WTC11 (cell line): ENCODE measurements at regions not wholly inside any gene's neighbourhood (a gene's known extent, or its start where the extent isn't known, plus 50 kb on each side); places are given as distances from the start of the nearest gene placed in this dataset.

ENCODE experiments used
- ATAC-seq: fragments of 200-7000 bp; cut with Tn5 transposase; 2 replicates; pipeline ENCODE4 v1.10.0; 2021; ENCODE audit warnings: mild to moderate bottlenecking, moderate library complexity
- CTCF ChIA-PET: fragments of 300-600 bp; sonication (Branson Sonifier 250); formaldehyde crosslinking; loops from one replicate; lab custom pipeline; 2021; ENCODE audit warnings: antibody characterized with exemption; lab: Charles Lee
- POLR2A ChIA-PET: fragments of 350-600 bp; sonication (Branson Sonifier 250); formaldehyde crosslinking; loops from one replicate; lab custom pipeline; 2021; ENCODE audit warnings: antibody characterized with exemption; lab: Charles Lee
- DNase-seq: peaks from one replicate; pipeline ENCODE4 v3.0.0; 2021; ENCODE audit warnings: low spot score
- H3K27ac Mint-ChIP-seq: 2 replicates; pipeline ENCODE4 v1.8.0; 2021; ENCODE audit warnings: mixed read lengths
- H3K27me3 Mint-ChIP-seq: 2 replicates; pipeline ENCODE4 v1.8.0; 2021; ENCODE audit warnings: low read depth, mild to moderate bottlenecking, moderate library complexity, mixed read lengths
- H3K36me3 Mint-ChIP-seq: 2 replicates; pipeline ENCODE4 v1.8.0; 2021; ENCODE audit warnings: mixed read lengths
- H3K4me1 Mint-ChIP-seq: 2 replicates; pipeline ENCODE4 v1.8.0; 2022; ENCODE audit warnings: mixed read lengths
- H3K4me3 Mint-ChIP-seq: 2 replicates; pipeline ENCODE4 v1.8.0; 2021; ENCODE audit warnings: mild to moderate bottlenecking, moderate library complexity, mixed read lengths
- H3K9me3 Mint-ChIP-seq: 2 replicates; pipeline ENCODE4 v1.8.0; 2021; ENCODE audit warnings: mixed read lengths
- CBFB ChIP-seq: sonication (generic); formaldehyde crosslinking; IDR thresholded peaks from 2 replicates; pipeline ENCODE4 v1.8.1; 2022; ENCODE audit warnings: mild to moderate bottlenecking, low read depth, missing genetic modification reagents
- CREM ChIP-seq: sonication (generic); formaldehyde crosslinking; IDR thresholded peaks from 2 replicates; pipeline ENCODE4 v1.8.1; 2022; ENCODE audit warnings: mild to moderate bottlenecking, missing genetic modification reagents, moderate library complexity
- GABPB1 ChIP-seq: sonication (generic); formaldehyde crosslinking; IDR thresholded peaks from 2 replicates; pipeline ENCODE4 v1.8.1; 2023; ENCODE audit warnings: mild to moderate bottlenecking, missing genetic modification reagents
- KAT7 ChIP-seq: sonication (generic); formaldehyde crosslinking; IDR thresholded peaks from 2 replicates; pipeline ENCODE4 v1.8.1; 2023; ENCODE audit warnings: missing genetic modification reagents, mild to moderate bottlenecking, borderline replicate concordance
- OVOL2 ChIP-seq: fragments of 250-450 bp; sonication (Bioruptor Pico); IDR thresholded peaks from 2 replicates; pipeline ENCODE4 v1.9.0; 2021; ENCODE audit warnings: mild to moderate bottlenecking, borderline replicate concordance
- SOX15 ChIP-seq: fragments of 250-450 bp; sonication (Bioruptor Pico); IDR thresholded peaks from 2 replicates; pipeline ENCODE4 v1.9.0; 2021; ENCODE audit warnings: mild to moderate bottlenecking
- TEAD1 ChIP-seq: sonication (generic); formaldehyde crosslinking; IDR thresholded peaks from 2 replicates; pipeline ENCODE4 v1.8.0; 2022; ENCODE audit warnings: mild to moderate bottlenecking, missing genetic modification reagents
- ZBTB21 ChIP-seq: sonication (generic); formaldehyde crosslinking; IDR thresholded peaks from 2 replicates; pipeline ENCODE4 v1.8.1; 2023; ENCODE audit warnings: mild to moderate bottlenecking, missing genetic modification reagents, borderline replicate concordance
- ZNF138 ChIP-seq: sonication (generic); formaldehyde crosslinking; conservative IDR thresholded peaks from 2 replicates; pipeline ENCODE4 v1.8.1; 2022; ENCODE audit warnings: mild to moderate bottlenecking, moderate library complexity, missing genetic modification reagents
- ZNF232 ChIP-seq: sonication (generic); formaldehyde crosslinking; IDR thresholded peaks from 2 replicates; pipeline ENCODE4 v1.8.0; 2022; ENCODE audit warnings: mild to moderate bottlenecking, missing genetic modification reagents
- ZNF423 ChIP-seq: fragments of 250-450 bp; sonication (Bioruptor Pico); IDR thresholded peaks from 2 replicates; pipeline ENCODE4 v2.1.2; 2022; ENCODE audit warnings: mild to moderate bottlenecking, moderate library complexity
- TF ChIP-seq, protein P1 (sequence below): sonication (generic); formaldehyde crosslinking; IDR thresholded peaks from 2 replicates; pipeline ENCODE4 v1.8.1; 2022; ENCODE audit warnings: low read depth, missing genetic modification reagents, borderline replicate concordance
- TF ChIP-seq, protein P2 (sequence below): sonication (generic); formaldehyde crosslinking; IDR thresholded peaks from 2 replicates; pipeline ENCODE4 v1.8.1; 2023; ENCODE audit warnings: mild to moderate bottlenecking, missing genetic modification reagents, borderline replicate concordance
- TF ChIP-seq, protein P3 (sequence below): sonication (generic); formaldehyde crosslinking; conservative IDR thresholded peaks from 2 replicates; pipeline ENCODE4 v1.8.1; 2022; ENCODE audit warnings: mild to moderate bottlenecking, missing genetic modification reagents
- TF ChIP-seq, protein P4 (sequence below): sonication (generic); formaldehyde crosslinking; IDR thresholded peaks from 2 replicates; pipeline ENCODE4 v1.8.0; 2022; ENCODE audit warnings: mild to moderate bottlenecking, missing genetic modification reagents
- TF ChIP-seq, protein P5 (sequence below): sonication (generic); formaldehyde crosslinking; conservative IDR thresholded peaks from 2 replicates; pipeline ENCODE4 v1.8.1; 2023; ENCODE audit warnings: mild to moderate bottlenecking, low read depth, missing genetic modification reagents, moderate library complexity
- TF ChIP-seq, protein P6 (sequence below): sonication (generic); formaldehyde crosslinking; IDR thresholded peaks from 2 replicates; pipeline ENCODE4 v1.8.1; 2022; ENCODE audit warnings: mild to moderate bottlenecking, moderate library complexity, missing genetic modification reagents

DNA sequence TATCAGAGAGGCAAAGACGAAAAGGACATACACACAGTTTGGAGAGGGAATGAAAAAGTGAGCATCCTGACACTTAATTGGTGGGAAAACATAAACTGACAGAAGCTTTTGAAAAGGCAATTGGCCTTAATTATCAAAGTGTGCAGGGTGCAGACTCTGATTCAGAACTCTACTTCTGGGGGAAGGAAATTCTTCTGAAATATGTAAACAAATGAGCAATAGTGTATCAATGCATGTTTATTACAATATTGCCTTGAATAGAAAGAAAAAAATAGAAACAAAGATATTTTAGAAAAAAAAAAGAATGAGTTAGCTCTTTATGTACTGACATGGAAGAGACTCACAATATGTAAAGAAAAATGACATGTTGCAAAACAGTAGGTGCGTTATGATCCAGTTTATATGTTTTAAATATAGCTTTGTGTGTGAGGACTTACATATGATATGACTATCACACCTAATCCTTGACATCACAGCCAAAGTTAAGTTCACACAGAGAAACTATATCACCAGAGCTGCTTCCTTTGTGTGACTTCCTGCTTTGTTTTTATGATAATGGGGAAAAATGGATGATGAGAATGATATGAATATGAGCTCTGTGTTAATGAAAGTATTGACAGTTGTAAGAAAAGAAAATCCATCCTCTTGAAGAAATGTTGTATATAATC lies 182.4 kb downstream of the KCTD12 start:
- H3K4me1 Mint-ChIP-seq: no peaks in the 10 kb centered on the region
- ChIA-PET POLR2A (interaction anchor here (0.6 kb wide), 1 partner anchor 181 kb away, joined by 3 read pairs; no protein-coding TSS in a partner anchor), CTCF (interaction anchor here (0.7 kb wide), 1 partner anchor 276 kb away, joined by 11 read pairs; no protein-coding TSS in a partner anchor)
- no peaks in the 10 kb centered on the region for H3K27me3 Mint-ChIP-seq
- ATAC-seq (no peak), DNase-seq (no peak)
- H3K36me3 Mint-ChIP-seq: no peaks in the 10 kb centered on the region
- H3K4me3 Mint-ChIP-seq: no peak overlapping the region
- H3K27ac Mint-ChIP-seq: no peak overlapping the region
- TF ChIP-seq OVOL2 (CRISPR knock-in tag): no peak
- TF ChIP-seq, protein P1, sequence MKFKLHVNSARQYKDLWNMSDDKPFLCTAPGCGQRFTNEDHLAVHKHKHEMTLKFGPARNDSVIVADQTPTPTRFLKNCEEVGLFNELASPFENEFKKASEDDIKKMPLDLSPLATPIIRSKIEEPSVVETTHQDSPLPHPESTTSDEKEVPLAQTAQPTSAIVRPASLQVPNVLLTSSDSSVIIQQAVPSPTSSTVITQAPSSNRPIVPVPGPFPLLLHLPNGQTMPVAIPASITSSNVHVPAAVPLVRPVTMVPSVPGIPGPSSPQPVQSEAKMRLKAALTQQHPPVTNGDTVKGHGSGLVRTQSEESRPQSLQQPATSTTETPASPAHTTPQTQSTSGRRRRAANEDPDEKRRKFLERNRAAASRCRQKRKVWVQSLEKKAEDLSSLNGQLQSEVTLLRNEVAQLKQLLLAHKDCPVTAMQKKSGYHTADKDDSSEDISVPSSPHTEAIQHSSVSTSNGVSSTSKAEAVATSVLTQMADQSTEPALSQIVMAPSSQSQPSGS (CRISPR knock-in tag): no peak
- no peak for TF ChIP-seq ZNF423
- TF ChIP-seq, protein P2, sequence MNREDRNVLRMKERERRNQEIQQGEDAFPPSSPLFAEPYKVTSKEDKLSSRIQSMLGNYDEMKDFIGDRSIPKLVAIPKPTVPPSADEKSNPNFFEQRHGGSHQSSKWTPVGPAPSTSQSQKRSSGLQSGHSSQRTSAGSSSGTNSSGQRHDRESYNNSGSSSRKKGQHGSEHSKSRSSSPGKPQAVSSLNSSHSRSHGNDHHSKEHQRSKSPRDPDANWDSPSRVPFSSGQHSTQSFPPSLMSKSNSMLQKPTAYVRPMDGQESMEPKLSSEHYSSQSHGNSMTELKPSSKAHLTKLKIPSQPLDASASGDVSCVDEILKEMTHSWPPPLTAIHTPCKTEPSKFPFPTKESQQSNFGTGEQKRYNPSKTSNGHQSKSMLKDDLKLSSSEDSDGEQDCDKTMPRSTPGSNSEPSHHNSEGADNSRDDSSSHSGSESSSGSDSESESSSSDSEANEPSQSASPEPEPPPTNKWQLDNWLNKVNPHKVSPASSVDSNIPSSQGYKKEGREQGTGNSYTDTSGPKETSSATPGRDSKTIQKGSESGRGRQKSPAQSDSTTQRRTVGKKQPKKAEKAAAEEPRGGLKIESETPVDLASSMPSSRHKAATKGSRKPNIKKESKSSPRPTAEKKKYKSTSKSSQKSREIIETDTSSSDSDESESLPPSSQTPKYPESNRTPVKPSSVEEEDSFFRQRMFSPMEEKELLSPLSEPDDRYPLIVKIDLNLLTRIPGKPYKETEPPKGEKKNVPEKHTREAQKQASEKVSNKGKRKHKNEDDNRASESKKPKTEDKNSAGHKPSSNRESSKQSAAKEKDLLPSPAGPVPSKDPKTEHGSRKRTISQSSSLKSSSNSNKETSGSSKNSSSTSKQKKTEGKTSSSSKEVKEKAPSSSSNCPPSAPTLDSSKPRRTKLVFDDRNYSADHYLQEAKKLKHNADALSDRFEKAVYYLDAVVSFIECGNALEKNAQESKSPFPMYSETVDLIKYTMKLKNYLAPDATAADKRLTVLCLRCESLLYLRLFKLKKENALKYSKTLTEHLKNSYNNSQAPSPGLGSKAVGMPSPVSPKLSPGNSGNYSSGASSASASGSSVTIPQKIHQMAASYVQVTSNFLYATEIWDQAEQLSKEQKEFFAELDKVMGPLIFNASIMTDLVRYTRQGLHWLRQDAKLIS: no peak
- TF ChIP-seq CBFB (CRISPR knock-in tag): no peak
- TF ChIP-seq, protein P3, sequence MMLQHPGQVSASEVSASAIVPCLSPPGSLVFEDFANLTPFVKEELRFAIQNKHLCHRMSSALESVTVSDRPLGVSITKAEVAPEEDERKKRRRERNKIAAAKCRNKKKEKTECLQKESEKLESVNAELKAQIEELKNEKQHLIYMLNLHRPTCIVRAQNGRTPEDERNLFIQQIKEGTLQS (CRISPR knock-in tag): no peak
- H3K9me3 Mint-ChIP-seq: peaks cover 11% of the 10 kb centered on the region

DNA sequence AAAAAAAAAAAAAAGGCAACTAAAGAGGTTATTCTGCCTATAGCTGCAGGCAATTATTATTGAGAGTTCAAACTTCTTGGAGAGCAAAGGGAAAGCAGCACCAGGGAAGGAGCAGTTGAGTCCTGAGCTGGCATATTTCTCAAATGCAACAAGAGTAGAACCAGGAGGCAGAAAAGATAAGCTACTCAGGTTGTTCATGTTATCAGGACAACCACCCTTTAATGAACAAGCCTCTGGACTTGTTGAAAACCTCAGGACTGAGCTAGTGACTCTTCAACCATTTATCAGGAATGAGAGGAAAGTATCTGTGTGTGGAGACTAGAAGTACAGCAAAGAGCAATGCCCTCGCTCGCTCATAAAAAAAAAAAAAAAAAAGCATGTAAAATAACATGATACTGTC lies 183.0 kb downstream of the KCTD12 start:
- H3K27ac Mint-ChIP-seq: no peak overlapping the region
- ChIA-PET POLR2A (interaction anchor here (0.6 kb wide), 1 partner anchor 181 kb away, joined by 3 read pairs; no protein-coding TSS in a partner anchor), CTCF (interaction anchor here (0.7 kb wide), 1 partner anchor 277 kb away, joined by 11 read pairs; no protein-coding TSS in a partner anchor)
- no peaks in the 10 kb centered on the region for H3K27me3 Mint-ChIP-seq
- DNase-seq (no peak), ATAC-seq (no peak)
- no peaks in the 10 kb centered on the region for H3K36me3 Mint-ChIP-seq
- H3K4me3 Mint-ChIP-seq: no peak overlapping the region
- H3K4me1 Mint-ChIP-seq: no peaks in the 10 kb centered on the region
- peaks cover 11% of the 10 kb centered on the region for H3K9me3 Mint-ChIP-seq
- TF ChIP-seq SOX15 (CRISPR knock-in tag) (no peak), TEAD1 (CRISPR knock-in tag) (no peak), ZBTB21 (CRISPR knock-in tag) (no peak), GABPB1 (CRISPR knock-in tag) (no peak), ZNF423 (no peak), ZNF232 (no peak), CREM (CRISPR knock-in tag) (no peak), OVOL2 (CRISPR knock-in tag) (no peak), ZNF138 (CRISPR knock-in tag) (no peak), KAT7 (CRISPR knock-in tag) (no peak)
- TF ChIP-seq, protein P4, sequence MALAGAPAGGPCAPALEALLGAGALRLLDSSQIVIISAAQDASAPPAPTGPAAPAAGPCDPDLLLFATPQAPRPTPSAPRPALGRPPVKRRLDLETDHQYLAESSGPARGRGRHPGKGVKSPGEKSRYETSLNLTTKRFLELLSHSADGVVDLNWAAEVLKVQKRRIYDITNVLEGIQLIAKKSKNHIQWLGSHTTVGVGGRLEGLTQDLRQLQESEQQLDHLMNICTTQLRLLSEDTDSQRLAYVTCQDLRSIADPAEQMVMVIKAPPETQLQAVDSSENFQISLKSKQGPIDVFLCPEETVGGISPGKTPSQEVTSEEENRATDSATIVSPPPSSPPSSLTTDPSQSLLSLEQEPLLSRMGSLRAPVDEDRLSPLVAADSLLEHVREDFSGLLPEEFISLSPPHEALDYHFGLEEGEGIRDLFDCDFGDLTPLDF (CRISPR knock-in tag): no peak
- TF ChIP-seq, protein P5, sequence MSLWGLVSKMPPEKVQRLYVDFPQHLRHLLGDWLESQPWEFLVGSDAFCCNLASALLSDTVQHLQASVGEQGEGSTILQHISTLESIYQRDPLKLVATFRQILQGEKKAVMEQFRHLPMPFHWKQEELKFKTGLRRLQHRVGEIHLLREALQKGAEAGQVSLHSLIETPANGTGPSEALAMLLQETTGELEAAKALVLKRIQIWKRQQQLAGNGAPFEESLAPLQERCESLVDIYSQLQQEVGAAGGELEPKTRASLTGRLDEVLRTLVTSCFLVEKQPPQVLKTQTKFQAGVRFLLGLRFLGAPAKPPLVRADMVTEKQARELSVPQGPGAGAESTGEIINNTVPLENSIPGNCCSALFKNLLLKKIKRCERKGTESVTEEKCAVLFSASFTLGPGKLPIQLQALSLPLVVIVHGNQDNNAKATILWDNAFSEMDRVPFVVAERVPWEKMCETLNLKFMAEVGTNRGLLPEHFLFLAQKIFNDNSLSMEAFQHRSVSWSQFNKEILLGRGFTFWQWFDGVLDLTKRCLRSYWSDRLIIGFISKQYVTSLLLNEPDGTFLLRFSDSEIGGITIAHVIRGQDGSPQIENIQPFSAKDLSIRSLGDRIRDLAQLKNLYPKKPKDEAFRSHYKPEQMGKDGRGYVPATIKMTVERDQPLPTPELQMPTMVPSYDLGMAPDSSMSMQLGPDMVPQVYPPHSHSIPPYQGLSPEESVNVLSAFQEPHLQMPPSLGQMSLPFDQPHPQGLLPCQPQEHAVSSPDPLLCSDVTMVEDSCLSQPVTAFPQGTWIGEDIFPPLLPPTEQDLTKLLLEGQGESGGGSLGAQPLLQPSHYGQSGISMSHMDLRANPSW (CRISPR knock-in tag): no peak
- TF ChIP-seq, protein P6, sequence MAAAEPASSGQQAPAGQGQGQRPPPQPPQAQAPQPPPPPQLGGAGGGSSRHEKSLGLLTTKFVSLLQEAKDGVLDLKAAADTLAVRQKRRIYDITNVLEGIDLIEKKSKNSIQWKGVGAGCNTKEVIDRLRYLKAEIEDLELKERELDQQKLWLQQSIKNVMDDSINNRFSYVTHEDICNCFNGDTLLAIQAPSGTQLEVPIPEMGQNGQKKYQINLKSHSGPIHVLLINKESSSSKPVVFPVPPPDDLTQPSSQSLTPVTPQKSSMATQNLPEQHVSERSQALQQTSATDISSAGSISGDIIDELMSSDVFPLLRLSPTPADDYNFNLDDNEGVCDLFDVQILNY (CRISPR knock-in tag): no peak
- TF ChIP-seq, protein P1 (CRISPR knock-in tag): no peak
